Liver (tissue), 8 donors: ENCODE measurements at regions not wholly inside any gene's neighbourhood (a gene's known extent, or its start where the extent isn't known, plus 50 kb on each side); places are given as distances from the start of the nearest gene placed in this dataset.

Experiments
- DNase-seq: peaks from one replicate; pipeline ENCODE4 v3.0.0-alpha.2; 2017; ENCODE audit warnings: low spot score
- H3K27ac ChIP-seq, 2 donors: one replicate each; pipeline ENCODE4 v1.7.0; 2013; ENCODE audit warnings: inconsistent platforms in 2 of 2, low read length in 2 of 2, control low read depth in 1 of 2, low read depth in 1 of 2, mild to moderate bottlenecking in 1 of 2
- H3K27me3 ChIP-seq, 4 donors: one replicate each; pipeline versions ENCODE4 v1.6.1 to v1.7.0; 2013; ENCODE audit warnings: low read length in 3 of 4, inconsistent platforms in 1 of 4, mild to moderate bottlenecking in 1 of 4, moderate library complexity in 1 of 4; ENCODE audit not compliant: control insufficient read depth in 4 of 4, insufficient read depth in 4 of 4
- H3K36me3 ChIP-seq, 4 donors: one replicate each; pipeline versions ENCODE4 v1.6.1 to v1.7.0; 2013; ENCODE audit warnings: low read length in 3 of 4, mild to moderate bottlenecking in 3 of 4, low read depth in 1 of 4, moderate library complexity in 1 of 4; ENCODE audit not compliant: control insufficient read depth in 4 of 4, insufficient read depth in 3 of 4
- H3K4me1 ChIP-seq, 4 donors: one replicate each; pipeline versions ENCODE4 v1.6.1 to v1.7.0; 2013; ENCODE audit warnings: low read length in 3 of 4, mild to moderate bottlenecking in 3 of 4, moderate library complexity in 1 of 4; ENCODE audit not compliant: control insufficient read depth in 4 of 4, insufficient read depth in 4 of 4
- H3K4me3 ChIP-seq, 3 donors: one replicate each; pipeline versions ENCODE4 v1.6.1 to v1.7.0; 2013; ENCODE audit warnings: low read length in 3 of 3, control low read depth in 1 of 3, low read depth in 1 of 3, mild to moderate bottlenecking in 1 of 3
- H3K9ac ChIP-seq, 2 donors: one replicate each; pipeline ENCODE4 v1.7.0; 2013; ENCODE audit warnings: low read length in 2 of 2, mild to moderate bottlenecking in 2 of 2, moderate library complexity in 2 of 2, control low read depth in 1 of 2, low read depth in 1 of 2
- H3K9me3 ChIP-seq, 4 donors: one replicate each; pipeline versions ENCODE4 v1.6.1 to v1.7.0; 2013; ENCODE audit warnings: low read length in 3 of 4; ENCODE audit not compliant: control insufficient read depth in 4 of 4
- EGR1 ChIP-seq, 2 donors: IDR thresholded peaks; 2 replicates each; pipeline ENCODE4 v1.6.1; 2016 to 2018; ENCODE audit warnings: antibody characterized with exemption in 2 of 2, low read depth in 2 of 2
- FOXA1 ChIP-seq: IDR thresholded peaks from 2 replicates; pipeline ENCODE4 v1.6.1; 2016; ENCODE audit warnings: antibody characterized with exemption
- FOXA2 ChIP-seq: IDR thresholded peaks from 2 replicates; pipeline ENCODE4 v1.6.1; 2016; ENCODE audit warnings: antibody characterized with exemption
- GABPA ChIP-seq, 2 donors: IDR thresholded peaks in 1 of 2; conservative IDR thresholded peaks in 1 of 2; 2 replicates each; pipeline ENCODE4 v1.6.1; 2016; ENCODE audit warnings: antibody characterized with exemption in 2 of 2, mild to moderate bottlenecking in 1 of 2, moderate library complexity in 1 of 2
- HNF4A ChIP-seq, 2 donors: conservative IDR thresholded peaks; 2 replicates each; pipeline ENCODE4 v1.6.1; 2016; ENCODE audit warnings: antibody characterized with exemption in 2 of 2, mild to moderate bottlenecking in 2 of 2
- HNF4G ChIP-seq: IDR thresholded peaks from 2 replicates; pipeline ENCODE4 v1.6.1; 2016; ENCODE audit warnings: antibody characterized with exemption
- JUND ChIP-seq, 2 donors: IDR thresholded peaks; 2 replicates each; pipeline ENCODE4 v1.6.1; 2016; ENCODE audit warnings: antibody characterized with exemption in 2 of 2
- MAX ChIP-seq: IDR thresholded peaks from 2 replicates; pipeline ENCODE4 v1.6.1; 2016; ENCODE audit warnings: antibody characterized with exemption
- NR2F2 ChIP-seq: IDR thresholded peaks from 2 replicates; pipeline ENCODE4 v1.6.1; 2016; ENCODE audit warnings: antibody characterized with exemption
- RAD21 ChIP-seq, 2 donors: IDR thresholded peaks; 2 replicates each; pipeline ENCODE4 v1.6.1; 2016; ENCODE audit warnings: antibody characterized with exemption in 2 of 2, mild to moderate bottlenecking in 2 of 2
- RXRA ChIP-seq, 2 donors: IDR thresholded peaks; 2 replicates each; pipeline ENCODE4 v1.6.1; 2017 to 2018; ENCODE audit warnings: antibody characterized with exemption in 2 of 2, mild to moderate bottlenecking in 1 of 2
- SP1 ChIP-seq: IDR thresholded peaks from 2 replicates; pipeline ENCODE4 v1.6.1; 2018; ENCODE audit warnings: antibody characterized with exemption, mild to moderate bottlenecking
- TAF1 ChIP-seq: conservative IDR thresholded peaks from 2 replicates; pipeline ENCODE4 v1.6.1; 2016; ENCODE audit warnings: antibody characterized with exemption, mild to moderate bottlenecking
- YY1 ChIP-seq: IDR thresholded peaks from 2 replicates; pipeline ENCODE4 v1.6.1; 2016; ENCODE audit warnings: antibody characterized with exemption, mild to moderate bottlenecking
- WGBS: extraction: QIAGEN DNeasy Blood & Tissue Kit; methylation state at CpG from one replicate; pipeline ENCODE4 v1.1.7; 2013; 5-methylcytosine and 5-hydroxymethylcytosine counted together
- TF ChIP-seq, protein P1 (sequence below): IDR thresholded peaks from 2 replicates; pipeline ENCODE4 v1.6.1; 2016; ENCODE audit warnings: antibody characterized with exemption
- TF ChIP-seq, protein P2 (sequence below): IDR thresholded peaks from 2 replicates; pipeline ENCODE4 v1.6.1; 2016; ENCODE audit warnings: antibody characterized with exemption, mild to moderate bottlenecking
- TF ChIP-seq, protein P3 (sequence below): fragments of 150-350 bp; IDR thresholded peaks from 2 replicates; pipeline ENCODE4 v1.5.1; 2017; ENCODE audit warnings: improper control_type of control experiment, low read depth, low read length; ENCODE audit not compliant: missing input control
- TF ChIP-seq, protein P4 (sequence below): IDR thresholded peaks from 2 replicates; pipeline ENCODE4 v1.6.1; 2016; ENCODE audit warnings: antibody characterized with exemption
- donor health status: healthy.
- donor health status: healthy.
- donor health status: healthy.
- donor health status: healthy.
- donor health status: healthy.

GRCh38 chr9:87085073-87085472, 137.8 kb upstream of the GAS1 start:
- Histone ChIP-seq H3K27me3 (no peaks in the 10 kb centered on the region), H3K4me1 (no peaks in the 10 kb centered on the region), H3K4me3 (no peak overlapping the region), H3K9me3 (no peaks in the 10 kb centered on the region), H3K36me3 (no peaks in the 10 kb centered on the region), H3K27ac (no peak overlapping the region), H3K9ac (no peak overlapping the region)
- 92% methylated on average over 27 of the region's 27 CpGs for WGBS
- TF ChIP-seq MAX (no peak), GABPA (IDR thresholded peaks at IDR 0.05 in 1 of 2, conservative IDR thresholded peaks at IDR 0.05 in 1 of 2) (no peak), FOXA2 (no peak), JUND (IDR thresholded peaks at IDR 0.05) (no peak), YY1 (no peak), HNF4A (conservative IDR thresholded peaks at IDR 0.05) (no peak), NR2F2 (no peak), EGR1 (IDR thresholded peaks at IDR 0.05; ENCODE audit: low read depth in 2 of 2) (no peak), HNF4G (no peak), RXRA (IDR thresholded peaks at IDR 0.05) (no peak), RAD21 (IDR thresholded peaks at IDR 0.05) (no peak), SP1 (no peak), TAF1 (no peak), FOXA1 (no peak)
- TF ChIP-seq, protein P1, sequence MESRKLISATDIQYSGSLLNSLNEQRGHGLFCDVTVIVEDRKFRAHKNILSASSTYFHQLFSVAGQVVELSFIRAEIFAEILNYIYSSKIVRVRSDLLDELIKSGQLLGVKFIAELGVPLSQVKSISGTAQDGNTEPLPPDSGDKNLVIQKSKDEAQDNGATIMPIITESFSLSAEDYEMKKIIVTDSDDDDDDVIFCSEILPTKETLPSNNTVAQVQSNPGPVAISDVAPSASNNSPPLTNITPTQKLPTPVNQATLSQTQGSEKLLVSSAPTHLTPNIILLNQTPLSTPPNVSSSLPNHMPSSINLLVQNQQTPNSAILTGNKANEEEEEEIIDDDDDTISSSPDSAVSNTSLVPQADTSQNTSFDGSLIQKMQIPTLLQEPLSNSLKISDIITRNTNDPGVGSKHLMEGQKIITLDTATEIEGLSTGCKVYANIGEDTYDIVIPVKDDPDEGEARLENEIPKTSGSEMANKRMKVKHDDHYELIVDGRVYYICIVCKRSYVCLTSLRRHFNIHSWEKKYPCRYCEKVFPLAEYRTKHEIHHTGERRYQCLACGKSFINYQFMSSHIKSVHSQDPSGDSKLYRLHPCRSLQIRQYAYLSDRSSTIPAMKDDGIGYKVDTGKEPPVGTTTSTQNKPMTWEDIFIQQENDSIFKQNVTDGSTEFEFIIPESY = no peak
- TF ChIP-seq, protein P2, sequence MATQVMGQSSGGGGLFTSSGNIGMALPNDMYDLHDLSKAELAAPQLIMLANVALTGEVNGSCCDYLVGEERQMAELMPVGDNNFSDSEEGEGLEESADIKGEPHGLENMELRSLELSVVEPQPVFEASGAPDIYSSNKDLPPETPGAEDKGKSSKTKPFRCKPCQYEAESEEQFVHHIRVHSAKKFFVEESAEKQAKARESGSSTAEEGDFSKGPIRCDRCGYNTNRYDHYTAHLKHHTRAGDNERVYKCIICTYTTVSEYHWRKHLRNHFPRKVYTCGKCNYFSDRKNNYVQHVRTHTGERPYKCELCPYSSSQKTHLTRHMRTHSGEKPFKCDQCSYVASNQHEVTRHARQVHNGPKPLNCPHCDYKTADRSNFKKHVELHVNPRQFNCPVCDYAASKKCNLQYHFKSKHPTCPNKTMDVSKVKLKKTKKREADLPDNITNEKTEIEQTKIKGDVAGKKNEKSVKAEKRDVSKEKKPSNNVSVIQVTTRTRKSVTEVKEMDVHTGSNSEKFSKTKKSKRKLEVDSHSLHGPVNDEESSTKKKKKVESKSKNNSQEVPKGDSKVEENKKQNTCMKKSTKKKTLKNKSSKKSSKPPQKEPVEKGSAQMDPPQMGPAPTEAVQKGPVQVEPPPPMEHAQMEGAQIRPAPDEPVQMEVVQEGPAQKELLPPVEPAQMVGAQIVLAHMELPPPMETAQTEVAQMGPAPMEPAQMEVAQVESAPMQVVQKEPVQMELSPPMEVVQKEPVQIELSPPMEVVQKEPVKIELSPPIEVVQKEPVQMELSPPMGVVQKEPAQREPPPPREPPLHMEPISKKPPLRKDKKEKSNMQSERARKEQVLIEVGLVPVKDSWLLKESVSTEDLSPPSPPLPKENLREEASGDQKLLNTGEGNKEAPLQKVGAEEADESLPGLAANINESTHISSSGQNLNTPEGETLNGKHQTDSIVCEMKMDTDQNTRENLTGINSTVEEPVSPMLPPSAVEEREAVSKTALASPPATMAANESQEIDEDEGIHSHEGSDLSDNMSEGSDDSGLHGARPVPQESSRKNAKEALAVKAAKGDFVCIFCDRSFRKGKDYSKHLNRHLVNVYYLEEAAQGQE = no peak
- TF ChIP-seq, protein P3, sequence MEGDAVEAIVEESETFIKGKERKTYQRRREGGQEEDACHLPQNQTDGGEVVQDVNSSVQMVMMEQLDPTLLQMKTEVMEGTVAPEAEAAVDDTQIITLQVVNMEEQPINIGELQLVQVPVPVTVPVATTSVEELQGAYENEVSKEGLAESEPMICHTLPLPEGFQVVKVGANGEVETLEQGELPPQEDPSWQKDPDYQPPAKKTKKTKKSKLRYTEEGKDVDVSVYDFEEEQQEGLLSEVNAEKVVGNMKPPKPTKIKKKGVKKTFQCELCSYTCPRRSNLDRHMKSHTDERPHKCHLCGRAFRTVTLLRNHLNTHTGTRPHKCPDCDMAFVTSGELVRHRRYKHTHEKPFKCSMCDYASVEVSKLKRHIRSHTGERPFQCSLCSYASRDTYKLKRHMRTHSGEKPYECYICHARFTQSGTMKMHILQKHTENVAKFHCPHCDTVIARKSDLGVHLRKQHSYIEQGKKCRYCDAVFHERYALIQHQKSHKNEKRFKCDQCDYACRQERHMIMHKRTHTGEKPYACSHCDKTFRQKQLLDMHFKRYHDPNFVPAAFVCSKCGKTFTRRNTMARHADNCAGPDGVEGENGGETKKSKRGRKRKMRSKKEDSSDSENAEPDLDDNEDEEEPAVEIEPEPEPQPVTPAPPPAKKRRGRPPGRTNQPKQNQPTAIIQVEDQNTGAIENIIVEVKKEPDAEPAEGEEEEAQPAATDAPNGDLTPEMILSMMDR = no peak
- TF ChIP-seq, protein P4, sequence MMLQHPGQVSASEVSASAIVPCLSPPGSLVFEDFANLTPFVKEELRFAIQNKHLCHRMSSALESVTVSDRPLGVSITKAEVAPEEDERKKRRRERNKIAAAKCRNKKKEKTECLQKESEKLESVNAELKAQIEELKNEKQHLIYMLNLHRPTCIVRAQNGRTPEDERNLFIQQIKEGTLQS = no peak
- DNase-seq = no peak

- Histone ChIP-seq H3K27me3 (no peaks in the 10 kb centered on the region), H3K4me3 (no peak overlapping the region), H3K9me3 (no peaks in the 10 kb centered on the region), H3K9ac (no peak overlapping the region), H3K36me3 (no peaks in the 10 kb centered on the region), H3K4me1 (no peaks in the 10 kb centered on the region), H3K27ac (no peak overlapping the region)
- 78% methylated on average over 9 of the region's 9 CpGs for WGBS
- TF ChIP-seq HNF4G = no peak
- no peak for TF ChIP-seq NR2F2
- no peak for TF ChIP-seq GABPA (IDR thresholded peaks at IDR 0.05 in 1 of 2, conservative IDR thresholded peaks at IDR 0.05 in 1 of 2)
- TF ChIP-seq, protein P2 = no peak
- no peak for TF ChIP-seq RAD21 (IDR thresholded peaks at IDR 0.05)
- TF ChIP-seq YY1 = no peak
- TF ChIP-seq RXRA (IDR thresholded peaks at IDR 0.05) = no peak
- TF ChIP-seq JUND (IDR thresholded peaks at IDR 0.05) = no peak
- TF ChIP-seq SP1 = no peak
- no peak for TF ChIP-seq FOXA1
- TF ChIP-seq, protein P4 = no peak
- TF ChIP-seq, protein P1 = no peak
- no peak for TF ChIP-seq HNF4A (conservative IDR thresholded peaks at IDR 0.05)
- no peak for TF ChIP-seq FOXA2
- no peak for TF ChIP-seq TAF1
- DNase-seq = no peak
These were observed 138.2 kb upstream of the GAS1 start for GRCh38 chr9:87085521-87085920.
